Tibial nerve (tissue), 4 donors: ENCODE measurements at regions not wholly inside any gene's neighbourhood (a gene's known extent, or its start where the extent isn't known, plus 50 kb on each side); places are given as distances from the start of the nearest gene placed in this dataset.

Experiments
- DNase-seq, 2 donors: peaks; one replicate each; pipeline ENCODE4 v3.0.0-alpha.2; 2019; ENCODE audit warnings: low spot score in 2 of 2
- H3K27ac ChIP-seq, 4 donors: fragments of 200-600 bp; sonication (generic) in 3 of 4; one replicate each; pipeline ENCODE4 v1.5.1; 2017 to 2019; ENCODE audit warnings: mild to moderate bottlenecking in 1 of 4
- H3K27me3 ChIP-seq, 2 donors: fragments of 200-600 bp; sonication (generic) in 1 of 2; one replicate each; pipeline versions ENCODE4 v1.5.1 to v1.6.0; 2017 to 2019
- H3K36me3 ChIP-seq, 3 donors: fragments of 200-600 bp; sonication (generic); one replicate each; pipeline ENCODE4 v1.5.1; 2018 to 2019
- H3K4me1 ChIP-seq, 4 donors: fragments of 200-600 bp; sonication (generic) in 3 of 4; one replicate each; pipeline ENCODE4 v1.5.1; 2017 to 2019
- H3K4me3 ChIP-seq, 4 donors: fragments of 200-600 bp; sonication (generic) in 3 of 4; one replicate each; pipeline ENCODE4 v1.5.1; 2017 to 2019; ENCODE audit warnings: mild to moderate bottlenecking in 1 of 4, moderate library complexity in 1 of 4
- H3K9me3 ChIP-seq, 4 donors: fragments of 200-600 bp; sonication (generic) in 3 of 4; one replicate each; pipeline ENCODE4 v1.5.1; 2017 to 2019
- CTCF ChIP-seq, 5 experiments: fragments of 200-600 bp in 3 of 5; fragments of 450-650 bp in 2 of 5; sonication (generic) in 3 of 5; IDR thresholded peaks; one replicate each; pipeline ENCODE4 v1.5.1; 2016 to 2019; ENCODE audit warnings: antibody characterized with exemption in 5 of 5, mild to moderate bottlenecking in 3 of 5, moderate library complexity in 2 of 5
- EP300 ChIP-seq, 2 donors: sonication (generic); formaldehyde crosslinking; IDR thresholded peaks; one replicate each; pipeline ENCODE4 v1.6.1; 2017; ENCODE audit warnings: antibody characterized with exemption in 2 of 2, mild to moderate bottlenecking in 1 of 2
- POLR2A ChIP-seq, 2 donors: fragments of 450-650 bp; IDR thresholded peaks; one replicate each; pipeline ENCODE4 v1.6.1; 2017; ENCODE audit warnings: antibody characterized with exemption in 2 of 2, mild to moderate bottlenecking in 2 of 2, moderate library complexity in 2 of 2
- WGBS, 2 donors: methylation state at CpG; one replicate each; pipeline ENCODE4 v1.1.5; 2018; 5-methylcytosine and 5-hydroxymethylcytosine counted together

GRCh38 chr13:106883976-106884375, 316.0 kb upstream of the ARGLU1 start:
- Histone ChIP-seq H3K36me3 (no peaks in the 10 kb centered on the region), H3K27me3 (no peaks in the 10 kb centered on the region), H3K27ac (no peak overlapping the region), H3K4me1 (peaks cover 0 to 10% (median 2%) of the 10 kb centered on the region in 4 donors), H3K4me3 (no peak overlapping the region), H3K9me3 (no peaks in the 10 kb centered on the region)
- no peak for DNase-seq
- TF ChIP-seq POLR2A (IDR thresholded peaks at IDR 0.05) (no peak), EP300 (IDR thresholded peaks at IDR 0.05) (no peak), CTCF (IDR thresholded peaks at IDR 0.05) (no peak)

GRCh38 chr13:106882246-106882645, 314.3 kb upstream of the ARGLU1 start:
- no peak for DNase-seq
- H3K4me3 ChIP-seq: no peak overlapping the region
- 39 to 42% methylated on average over 6 of the region's 6 CpGs for WGBS, 2 donors
- TF ChIP-seq CTCF (IDR thresholded peaks at IDR 0.05) (no peak), EP300 (IDR thresholded peaks at IDR 0.05) (no peak)
- peaks cover 0 to 10% (median 2%) of the 10 kb centered on the region in 4 donors for H3K4me1 ChIP-seq
- no peaks in the 10 kb centered on the region for H3K27me3 ChIP-seq
- H3K36me3 ChIP-seq: no peaks in the 10 kb centered on the region
- no peak overlapping the region for H3K27ac ChIP-seq
- H3K9me3 ChIP-seq: no peaks in the 10 kb centered on the region

GRCh38 chr13:106879806-106880205, 311.9 kb upstream of the ARGLU1 start:
- peaks cover 0 to 10% (median 2%) of the 10 kb centered on the region in 4 donors for H3K4me1 ChIP-seq
- H3K36me3 ChIP-seq: no peaks in the 10 kb centered on the region
- TF ChIP-seq EP300 (IDR thresholded peaks at IDR 0.05): no peak
- TF ChIP-seq POLR2A (IDR thresholded peaks at IDR 0.05): no peak
- no peak for TF ChIP-seq CTCF (IDR thresholded peaks at IDR 0.05)
- no peak overlapping the region for H3K4me3 ChIP-seq
- H3K27ac ChIP-seq: no peak overlapping the region
- no peak for DNase-seq
- WGBS, 2 donors: 77 to 82% methylated on average over 3 of the region's 3 CpGs
- no peaks in the 10 kb centered on the region for H3K27me3 ChIP-seq
- no peaks in the 10 kb centered on the region for H3K9me3 ChIP-seq

GRCh38 chr13:106874323-106874722, 306.4 kb upstream of the ARGLU1 start:
- Histone ChIP-seq H3K36me3 (no peaks in the 10 kb centered on the region), H3K27me3 (no peaks in the 10 kb centered on the region), H3K27ac (peak overlapping the region in 1 of 4 donors; percentile 28), H3K9me3 (no peaks in the 10 kb centered on the region), H3K4me3 (no peak overlapping the region), H3K4me1 (peaks cover 0 to 8% (median 0%) of the 10 kb centered on the region in 4 donors)
- DNase-seq: no peak
- WGBS, 2 donors: 14 to 30% methylated on average over 2 of the region's 2 CpGs
- no peak for TF ChIP-seq EP300 (IDR thresholded peaks at IDR 0.05)
- no peak for TF ChIP-seq POLR2A (IDR thresholded peaks at IDR 0.05)
- no peak for TF ChIP-seq CTCF (IDR thresholded peaks at IDR 0.05)

GRCh38 chr13:106873810-106874209, 305.9 kb upstream of the ARGLU1 start:
- Histone ChIP-seq H3K4me1 (peaks cover 0 to 8% (median 0%) of the 10 kb centered on the region in 4 donors), H3K27ac (peak overlapping the region in 2 of 4 donors; percentile 17 to 28), H3K27me3 (no peaks in the 10 kb centered on the region), H3K36me3 (no peaks in the 10 kb centered on the region), H3K9me3 (no peaks in the 10 kb centered on the region), H3K4me3 (no peak overlapping the region)
- TF ChIP-seq CTCF (IDR thresholded peaks at IDR 0.05) (no peak), POLR2A (IDR thresholded peaks at IDR 0.05) (no peak), EP300 (IDR thresholded peaks at IDR 0.05) (no peak)
- no peak for DNase-seq
- WGBS, 2 donors: 48 to 59% methylated on average over 1 of the region's 1 CpG
